ENCODE measurements at regions not wholly inside any gene's neighbourhood (a gene's known extent, or its start where the extent isn't known, plus 50 kb on each side); places are given as distances from the start of the nearest gene placed in this dataset.

GRCh38 chr12:86376052-86376451 lies 119.9 kb upstream of the MGAT4C start:
- Histone ChIP-seq H3K4me3 (ENCODE audit: low read length) (no peak overlapping the region), H3K27me3 (ENCODE audit: control insufficient read depth, insufficient read depth, low read length) (no peaks in the 10 kb centered on the region), H3K9me3 (ENCODE audit: control insufficient read depth, insufficient read depth, low read length) (no peaks in the 10 kb centered on the region), H3K27ac (ENCODE audit: low read length) (no peak overlapping the region), H3K36me3 (ENCODE audit: control insufficient read depth, insufficient read depth, low read length) (no peaks in the 10 kb centered on the region), H3K4me1 (ENCODE audit: control insufficient read depth, insufficient read depth, low read length) (no peaks in the 10 kb centered on the region)
- no peaks in the 10 kb centered on the region for H3K36me3 Mint-ChIP-seq
- no peak overlapping the region for H3K4me3 Mint-ChIP-seq
- no peak for DNase-seq
- peaks cover 8 to 16% of the 10 kb centered on the region in 2 donors for H3K9me3 Mint-ChIP-seq
- H3K27ac Mint-ChIP-seq = no peak overlapping the region
- no peaks in the 10 kb centered on the region for H3K27me3 Mint-ChIP-seq (ENCODE audit: low read depth in 2 of 2)
- WGBS (ENCODE audit: insufficient coverage) = 100% methylated on average over 1 of the region's 2 CpGs
- H3K4me1 Mint-ChIP-seq = no peaks in the 10 kb centered on the region
- no peak for ATAC-seq
- intact Hi-C loops (cut with micrococcal nuclease) = no loop called here
- no peak for TF ChIP-seq CTCF (IDR thresholded peaks at IDR 0.05)

- no peaks in the 10 kb centered on the region for H3K4me1 ChIP-seq (ENCODE audit: control insufficient read depth, insufficient read depth, low read length)
- no peak overlapping the region for H3K4me3 ChIP-seq (ENCODE audit: low read length)
- Mint-ChIP-seq H3K36me3 (no peaks in the 10 kb centered on the region), H3K4me1 (no peaks in the 10 kb centered on the region), H3K9me3 (peaks cover 7 to 21% of the 10 kb centered on the region in 2 donors), H3K27ac (no peak overlapping the region), H3K4me3 (no peak overlapping the region), H3K27me3 (ENCODE audit: low read depth in 2 of 2) (no peaks in the 10 kb centered on the region)
- WGBS (ENCODE audit: insufficient coverage) = 88% methylated on average over 1 of the region's 1 CpG
- no peak overlapping the region for H3K27ac ChIP-seq (ENCODE audit: low read length)
- H3K27me3 ChIP-seq (ENCODE audit: control insufficient read depth, insufficient read depth, low read length) = no peaks in the 10 kb centered on the region
- TF ChIP-seq CTCF (IDR thresholded peaks at IDR 0.05) = no peak
- ATAC-seq = no peak
- no peak for DNase-seq
- intact Hi-C loops (cut with micrococcal nuclease) = no loop called here
- H3K9me3 ChIP-seq (ENCODE audit: control insufficient read depth, insufficient read depth, low read length) = no peaks in the 10 kb centered on the region
- no peaks in the 10 kb centered on the region for H3K36me3 ChIP-seq (ENCODE audit: control insufficient read depth, insufficient read depth, low read length)
These were observed 117.6 kb upstream of the MGAT4C start for GRCh38 chr12:86373813-86374212.

- DNase-seq (no peak), ATAC-seq (no peak)
- Mint-ChIP-seq H3K27ac (no peak overlapping the region), H3K36me3 (no peaks in the 10 kb centered on the region), H3K4me3 (no peak overlapping the region), H3K9me3 (peaks cover 11 to 12% of the 10 kb centered on the region in 2 donors), H3K4me1 (no peaks in the 10 kb centered on the region), H3K27me3 (ENCODE audit: low read depth in 2 of 2) (no peaks in the 10 kb centered on the region)
- H3K27ac ChIP-seq (ENCODE audit: low read length) = no peak overlapping the region
- no peaks in the 10 kb centered on the region for H3K27me3 ChIP-seq (ENCODE audit: control insufficient read depth, insufficient read depth, low read length)
- H3K36me3 ChIP-seq (ENCODE audit: control insufficient read depth, insufficient read depth, low read length) = no peaks in the 10 kb centered on the region
- WGBS (ENCODE audit: insufficient coverage) = 74% methylated on average over 2 of the region's 2 CpGs
- no peaks in the 10 kb centered on the region for H3K9me3 ChIP-seq (ENCODE audit: control insufficient read depth, insufficient read depth, low read length)
- H3K4me1 ChIP-seq (ENCODE audit: control insufficient read depth, insufficient read depth, low read length) = no peaks in the 10 kb centered on the region
- no peak overlapping the region for H3K4me3 ChIP-seq (ENCODE audit: low read length)
- TF ChIP-seq CTCF (IDR thresholded peaks at IDR 0.05) = no peak
- intact Hi-C loops (cut with micrococcal nuclease) = no loop called here
These were observed 110.9 kb upstream of the MGAT4C start for GRCh38 chr12:86367137-86367536.

- Mint-ChIP-seq H3K9me3 (peaks cover 8% of the 10 kb centered on the region in 2 donors), H3K27me3 (ENCODE audit: low read depth in 2 of 2) (no peaks in the 10 kb centered on the region), H3K4me1 (no peaks in the 10 kb centered on the region), H3K4me3 (no peak overlapping the region), H3K36me3 (no peaks in the 10 kb centered on the region), H3K27ac (no peak overlapping the region)
- intact Hi-C loops (cut with micrococcal nuclease) = no loop called here
- no peaks in the 10 kb centered on the region for H3K36me3 ChIP-seq (ENCODE audit: control insufficient read depth, insufficient read depth, low read length)
- ATAC-seq (no peak), DNase-seq (no peak)
- H3K27ac ChIP-seq (ENCODE audit: low read length) = no peak overlapping the region
- WGBS (ENCODE audit: insufficient coverage) = 45% methylated on average over 2 of the region's 2 CpGs
- no peak overlapping the region for H3K4me3 ChIP-seq (ENCODE audit: low read length)
- no peaks in the 10 kb centered on the region for H3K4me1 ChIP-seq (ENCODE audit: control insufficient read depth, insufficient read depth, low read length)
- TF ChIP-seq CTCF (IDR thresholded peaks at IDR 0.05) = no peak
- H3K27me3 ChIP-seq (ENCODE audit: control insufficient read depth, insufficient read depth, low read length) = no peaks in the 10 kb centered on the region
- peaks cover 4% of the 10 kb centered on the region for H3K9me3 ChIP-seq (ENCODE audit: control insufficient read depth, insufficient read depth, low read length)
These were observed 93.0 kb upstream of the MGAT4C start for GRCh38 chr12:86349196-86349595.
